HG02970 (cell line): ENCODE measurements at regions not wholly inside any gene's neighbourhood (a gene's known extent, or its start where the extent isn't known, plus 50 kb on each side); places are given as distances from the start of the nearest gene placed in this dataset.

Experiments
- ATAC-seq: cut with Tn5 transposase; IDR thresholded peaks from one replicate; pipeline ENCODE4 v1.9.1; 2021; ENCODE audit warnings: mild to moderate bottlenecking, moderate library complexity, moderate number of reproducible peaks; ENCODE audit not compliant: unreplicated experiment, low FRiP score

DNA sequence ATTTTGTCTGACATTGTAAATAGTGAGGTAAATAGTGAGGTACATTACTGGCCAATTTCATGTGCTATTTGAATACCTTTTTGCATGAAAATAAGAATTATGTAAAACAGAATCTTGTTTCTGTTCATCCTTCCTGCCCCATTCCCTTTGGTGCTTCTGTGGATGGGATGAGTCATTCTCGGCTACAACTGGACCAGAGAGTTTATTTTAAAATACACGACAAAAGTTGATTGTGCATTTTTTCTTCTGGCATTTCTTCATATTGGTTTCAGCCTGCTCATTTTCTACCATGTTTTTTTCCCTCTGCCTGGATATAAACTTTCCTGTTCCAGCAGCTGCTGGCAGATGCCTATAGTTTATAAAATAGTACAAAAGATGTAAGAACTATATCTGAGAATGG, 107.5 kb downstream of the CYSLTR2 start:
- no peak for ATAC-seq

- peak; percentile 78 for ATAC-seq
These were observed 115.5 kb downstream of the CYSLTR2 start for GRCh38 chr13:48769107-48769704.

GRCh38 chr13:48770372-48770771, 116.6 kb downstream of the CYSLTR2 start:
- ATAC-seq: no peak

DNA sequence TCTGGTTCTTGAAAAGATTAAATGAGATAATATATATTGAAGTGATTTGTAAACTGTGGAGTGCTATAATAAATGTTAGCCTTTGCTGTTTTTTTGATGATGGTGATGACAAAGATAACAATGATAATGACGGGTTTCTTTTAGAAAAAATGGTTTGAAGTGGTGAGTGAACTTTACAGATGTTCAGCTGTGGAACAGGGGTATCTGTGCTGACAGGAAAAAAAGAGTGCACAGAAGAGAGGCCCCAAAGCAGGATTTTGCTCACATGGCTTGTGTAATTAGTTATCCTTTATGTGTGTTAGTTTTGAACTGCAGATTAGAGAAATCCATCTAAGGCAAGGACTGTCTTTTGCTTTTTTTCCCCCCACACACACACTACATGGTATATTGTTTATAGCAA, 119.2 kb downstream of the CYSLTR2 start:
- ATAC-seq: no peak

GRCh38 chr13:48773531-48774275, 120.0 kb downstream of the CYSLTR2 start:
- ATAC-seq: no peak

DNA sequence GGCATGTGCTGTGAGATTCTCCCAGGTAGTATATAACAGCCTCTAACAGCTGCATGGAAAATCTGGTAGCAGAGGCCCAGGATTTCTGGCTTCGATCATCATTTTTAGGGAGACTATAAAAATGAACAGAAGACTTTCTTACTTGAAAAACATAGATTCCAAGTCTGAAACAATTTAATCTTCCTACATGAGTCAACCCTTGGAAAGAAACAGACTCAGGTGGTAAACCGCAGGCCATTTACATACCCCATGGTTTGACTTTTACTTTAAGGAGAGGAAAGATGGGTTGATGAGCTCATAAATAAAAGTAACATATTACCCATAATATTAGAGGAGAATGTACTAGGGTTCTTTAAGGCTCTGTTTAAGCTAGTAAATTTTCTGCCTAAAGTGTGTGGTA, 121.6 kb downstream of the CYSLTR2 start:
- no peak for ATAC-seq

- no peak for ATAC-seq
These were observed 122.1 kb downstream of the CYSLTR2 start for GRCh38 chr13:48775804-48776203.

DNA sequence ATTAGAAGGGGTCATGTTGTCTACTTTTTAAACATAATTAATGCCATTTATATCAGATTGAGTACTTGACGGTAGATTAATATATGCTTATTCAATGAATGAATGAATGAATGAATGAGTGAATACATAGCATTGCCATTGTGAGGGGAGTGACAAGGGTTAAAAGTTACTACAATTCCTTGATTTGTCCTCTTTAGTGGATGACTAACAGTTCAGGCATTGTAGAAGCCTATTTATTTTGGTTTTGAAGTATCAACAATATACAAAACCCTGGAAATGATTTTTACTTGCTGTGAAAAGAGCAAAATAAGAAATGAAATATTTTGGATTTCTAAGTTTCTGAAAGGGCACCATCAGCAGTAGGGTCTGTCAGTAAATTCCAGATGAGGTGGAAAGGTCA, 122.7 kb downstream of the CYSLTR2 start:
- no peak for ATAC-seq

DNA sequence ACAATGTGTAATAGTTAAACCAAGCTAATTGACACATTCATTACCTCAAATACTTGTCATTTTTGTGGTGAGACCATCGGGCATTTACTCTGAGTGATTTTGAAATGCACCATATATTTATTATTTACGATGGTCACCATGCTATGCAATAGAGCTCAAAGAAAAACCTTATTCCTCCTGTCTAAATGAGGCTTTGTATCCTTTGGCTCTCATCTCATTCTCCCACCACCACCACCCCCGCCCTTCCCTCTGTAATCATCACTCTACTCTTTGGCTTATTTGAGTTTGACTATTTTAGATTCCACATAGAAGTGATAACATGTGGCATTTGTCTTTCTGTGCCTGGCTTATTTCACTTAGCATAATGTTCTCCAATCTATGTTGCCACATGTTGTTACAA, 124.9 kb downstream of the CYSLTR2 start:
- no peak for ATAC-seq

DNA sequence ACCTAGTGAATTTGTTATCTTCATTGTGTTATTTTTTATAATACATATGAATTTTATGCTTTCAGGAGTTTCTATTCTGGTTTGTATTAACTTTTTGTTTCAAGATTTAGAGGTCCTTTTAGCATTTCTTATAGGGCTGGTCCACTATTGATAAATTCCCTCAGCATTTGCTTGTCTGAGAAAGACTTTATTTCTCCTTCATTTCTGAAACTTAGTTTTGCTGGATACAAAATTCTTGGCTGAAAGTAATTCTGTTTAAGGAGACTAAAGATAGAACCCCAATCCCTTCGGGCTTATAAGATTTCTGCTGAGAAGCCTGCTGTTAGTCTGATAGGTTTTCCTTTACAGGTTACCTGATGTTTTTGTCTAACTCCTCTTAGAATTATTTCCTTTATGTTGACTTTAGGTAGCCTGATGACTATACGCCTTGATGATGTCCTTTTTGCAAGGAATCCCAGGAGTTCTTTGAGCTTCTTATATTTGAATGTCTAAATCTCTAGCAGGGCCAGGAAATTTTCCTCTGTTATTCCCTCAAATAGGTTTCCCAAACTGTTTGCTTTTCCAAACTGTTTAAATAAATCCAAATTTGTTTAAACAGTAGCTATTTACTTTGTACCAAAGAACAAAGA, 127.1 kb downstream of the CYSLTR2 start:
- no peak for ATAC-seq

DNA sequence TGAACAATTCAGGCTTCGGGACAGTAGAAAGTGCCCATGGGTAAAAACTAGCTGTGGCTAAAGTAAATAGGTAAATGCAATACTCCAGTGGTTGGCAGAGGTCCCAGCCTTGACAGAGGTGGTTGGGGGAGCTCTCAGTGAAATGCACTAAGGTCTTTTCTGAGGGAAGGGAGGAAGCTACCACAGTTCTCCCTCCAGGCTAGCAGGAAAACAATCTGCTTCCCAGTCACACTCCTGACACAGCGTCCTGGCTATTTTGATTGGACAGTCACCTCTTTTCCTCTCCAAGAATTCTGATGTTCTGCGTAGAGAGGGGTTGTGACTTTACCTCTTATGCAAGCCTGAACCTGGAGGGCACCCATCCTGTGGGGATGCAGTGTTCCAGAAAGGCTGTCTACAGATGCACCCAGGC, 128.7 kb downstream of the CYSLTR2 start:
- ATAC-seq: no peak

DNA sequence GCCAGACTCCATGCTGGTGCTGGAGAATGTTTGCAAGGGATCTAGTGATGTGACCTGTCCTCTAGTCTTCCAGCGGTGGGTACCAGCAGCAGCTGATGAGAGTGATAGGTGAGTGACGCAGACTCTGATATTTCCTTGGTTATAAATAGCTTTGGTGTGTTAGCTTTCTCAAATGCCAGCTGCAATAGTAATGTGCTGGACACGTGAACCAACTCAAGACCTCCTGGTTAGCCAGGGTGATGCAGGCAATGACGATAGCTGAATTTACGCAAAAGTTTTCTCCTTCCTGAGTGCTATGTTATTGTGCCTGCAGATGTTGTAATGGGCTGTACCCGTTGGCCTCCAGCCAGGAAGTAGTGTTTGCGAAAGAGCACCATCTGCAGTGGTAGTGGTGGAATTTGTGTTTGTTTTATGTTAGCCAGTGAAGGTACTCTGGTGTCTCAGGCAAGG, 129.5 kb downstream of the CYSLTR2 start:
- no peak for ATAC-seq

GRCh38 chr13:48783695-48784230, 130.0 kb downstream of the CYSLTR2 start:
- ATAC-seq: no peak

DNA sequence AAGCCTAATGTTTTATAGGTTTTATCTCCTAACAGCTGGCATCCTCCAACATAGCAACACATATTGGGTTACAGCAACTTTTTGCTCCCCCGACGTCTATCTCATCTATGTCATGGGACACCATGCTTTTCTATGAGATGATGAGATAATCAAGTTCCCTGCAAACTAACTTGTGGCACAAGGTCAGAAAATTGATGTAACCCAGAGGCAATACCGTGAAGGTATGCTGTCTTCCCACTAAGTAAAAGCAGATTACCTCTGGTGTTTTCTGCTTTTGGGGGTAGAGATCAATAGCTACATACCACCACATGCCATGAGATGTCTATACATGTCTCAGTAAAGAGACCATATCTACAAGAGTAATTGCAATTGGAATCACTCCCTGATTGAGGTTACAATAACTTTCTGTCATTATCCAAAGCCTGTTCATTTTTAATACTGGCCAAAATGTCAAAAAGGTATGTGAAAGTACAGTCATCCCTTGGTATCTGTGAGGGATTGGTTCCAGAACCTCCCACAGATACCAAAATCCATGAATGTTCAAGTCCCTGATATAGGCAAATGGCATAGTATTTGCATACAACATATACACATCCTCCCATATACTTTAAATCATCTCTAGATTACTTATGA, 131.3 kb downstream of the CYSLTR2 start:
- no peak for ATAC-seq

GRCh38 chr13:48790199-48790598, 136.5 kb downstream of the CYSLTR2 start:
- ATAC-seq: no peak

- ATAC-seq: no peak
These were observed 137.2 kb downstream of the CYSLTR2 start for GRCh38 chr13:48790966-48791365.

DNA sequence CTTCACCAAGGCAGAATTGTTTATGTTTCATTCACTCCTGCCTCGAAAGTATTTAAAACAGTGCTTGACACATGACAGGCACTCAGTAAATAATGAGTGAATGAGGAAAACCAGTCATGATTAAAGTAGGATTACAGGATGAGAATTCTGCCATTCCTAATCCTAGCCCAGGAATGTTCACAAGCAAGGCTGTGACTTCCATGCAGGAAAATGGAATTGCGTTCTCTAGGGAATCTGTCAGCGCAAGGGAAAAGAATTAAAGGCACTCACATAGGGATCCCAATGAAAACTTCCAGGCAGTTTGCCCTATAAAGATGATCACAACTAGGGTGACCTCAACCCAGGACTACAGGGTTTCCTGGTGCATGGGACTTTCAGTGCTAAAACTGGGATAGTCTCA, 143.4 kb downstream of the CYSLTR2 start:
- ATAC-seq: no peak

- ATAC-seq: no peak
These were observed 144.0 kb downstream of the CYSLTR2 start for GRCh38 chr13:48797761-48798160.

- no peak for ATAC-seq
These were observed 144.5 kb downstream of the CYSLTR2 start for GRCh38 chr13:48798180-48798579.

GRCh38 chr13:48801255-48801654, 147.5 kb downstream of the CYSLTR2 start:
- no peak for ATAC-seq
